ENCODE measurements at regions not wholly inside any gene's neighbourhood (a gene's known extent, or its start where the extent isn't known, plus 50 kb on each side); places are given as distances from the start of the nearest gene placed in this dataset.

GRCh38 chr15:94934440-94934839 is 703.1 kb downstream of the MCTP2 start:
- TF ChIP-seq, protein P1, sequence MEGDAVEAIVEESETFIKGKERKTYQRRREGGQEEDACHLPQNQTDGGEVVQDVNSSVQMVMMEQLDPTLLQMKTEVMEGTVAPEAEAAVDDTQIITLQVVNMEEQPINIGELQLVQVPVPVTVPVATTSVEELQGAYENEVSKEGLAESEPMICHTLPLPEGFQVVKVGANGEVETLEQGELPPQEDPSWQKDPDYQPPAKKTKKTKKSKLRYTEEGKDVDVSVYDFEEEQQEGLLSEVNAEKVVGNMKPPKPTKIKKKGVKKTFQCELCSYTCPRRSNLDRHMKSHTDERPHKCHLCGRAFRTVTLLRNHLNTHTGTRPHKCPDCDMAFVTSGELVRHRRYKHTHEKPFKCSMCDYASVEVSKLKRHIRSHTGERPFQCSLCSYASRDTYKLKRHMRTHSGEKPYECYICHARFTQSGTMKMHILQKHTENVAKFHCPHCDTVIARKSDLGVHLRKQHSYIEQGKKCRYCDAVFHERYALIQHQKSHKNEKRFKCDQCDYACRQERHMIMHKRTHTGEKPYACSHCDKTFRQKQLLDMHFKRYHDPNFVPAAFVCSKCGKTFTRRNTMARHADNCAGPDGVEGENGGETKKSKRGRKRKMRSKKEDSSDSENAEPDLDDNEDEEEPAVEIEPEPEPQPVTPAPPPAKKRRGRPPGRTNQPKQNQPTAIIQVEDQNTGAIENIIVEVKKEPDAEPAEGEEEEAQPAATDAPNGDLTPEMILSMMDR (IDR thresholded peaks at IDR 0.05; ENCODE audit: insufficient read depth, low read length): no peak
- TF ChIP-seq, protein P2, sequence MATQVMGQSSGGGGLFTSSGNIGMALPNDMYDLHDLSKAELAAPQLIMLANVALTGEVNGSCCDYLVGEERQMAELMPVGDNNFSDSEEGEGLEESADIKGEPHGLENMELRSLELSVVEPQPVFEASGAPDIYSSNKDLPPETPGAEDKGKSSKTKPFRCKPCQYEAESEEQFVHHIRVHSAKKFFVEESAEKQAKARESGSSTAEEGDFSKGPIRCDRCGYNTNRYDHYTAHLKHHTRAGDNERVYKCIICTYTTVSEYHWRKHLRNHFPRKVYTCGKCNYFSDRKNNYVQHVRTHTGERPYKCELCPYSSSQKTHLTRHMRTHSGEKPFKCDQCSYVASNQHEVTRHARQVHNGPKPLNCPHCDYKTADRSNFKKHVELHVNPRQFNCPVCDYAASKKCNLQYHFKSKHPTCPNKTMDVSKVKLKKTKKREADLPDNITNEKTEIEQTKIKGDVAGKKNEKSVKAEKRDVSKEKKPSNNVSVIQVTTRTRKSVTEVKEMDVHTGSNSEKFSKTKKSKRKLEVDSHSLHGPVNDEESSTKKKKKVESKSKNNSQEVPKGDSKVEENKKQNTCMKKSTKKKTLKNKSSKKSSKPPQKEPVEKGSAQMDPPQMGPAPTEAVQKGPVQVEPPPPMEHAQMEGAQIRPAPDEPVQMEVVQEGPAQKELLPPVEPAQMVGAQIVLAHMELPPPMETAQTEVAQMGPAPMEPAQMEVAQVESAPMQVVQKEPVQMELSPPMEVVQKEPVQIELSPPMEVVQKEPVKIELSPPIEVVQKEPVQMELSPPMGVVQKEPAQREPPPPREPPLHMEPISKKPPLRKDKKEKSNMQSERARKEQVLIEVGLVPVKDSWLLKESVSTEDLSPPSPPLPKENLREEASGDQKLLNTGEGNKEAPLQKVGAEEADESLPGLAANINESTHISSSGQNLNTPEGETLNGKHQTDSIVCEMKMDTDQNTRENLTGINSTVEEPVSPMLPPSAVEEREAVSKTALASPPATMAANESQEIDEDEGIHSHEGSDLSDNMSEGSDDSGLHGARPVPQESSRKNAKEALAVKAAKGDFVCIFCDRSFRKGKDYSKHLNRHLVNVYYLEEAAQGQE (IDR thresholded peaks at IDR 0.05; ENCODE audit: insufficient replicate concordance, low read depth): no peak
- no peak for TF ChIP-seq POLR2AphosphoS5 (IDR thresholded peaks at IDR 0.05; ENCODE audit: low read depth)
- TF ChIP-seq GABPA (IDR thresholded peaks at IDR 0.05; ENCODE audit: low read depth): no peak
- no peak for TF ChIP-seq SPI1 (IDR thresholded peaks at IDR 0.05; ENCODE audit: borderline replicate concordance, low read depth)
